ENCODE measurements at regions not wholly inside any gene's neighbourhood (a gene's known extent, or its start where the extent isn't known, plus 50 kb on each side); places are given as distances from the start of the nearest gene placed in this dataset.

DNA sequence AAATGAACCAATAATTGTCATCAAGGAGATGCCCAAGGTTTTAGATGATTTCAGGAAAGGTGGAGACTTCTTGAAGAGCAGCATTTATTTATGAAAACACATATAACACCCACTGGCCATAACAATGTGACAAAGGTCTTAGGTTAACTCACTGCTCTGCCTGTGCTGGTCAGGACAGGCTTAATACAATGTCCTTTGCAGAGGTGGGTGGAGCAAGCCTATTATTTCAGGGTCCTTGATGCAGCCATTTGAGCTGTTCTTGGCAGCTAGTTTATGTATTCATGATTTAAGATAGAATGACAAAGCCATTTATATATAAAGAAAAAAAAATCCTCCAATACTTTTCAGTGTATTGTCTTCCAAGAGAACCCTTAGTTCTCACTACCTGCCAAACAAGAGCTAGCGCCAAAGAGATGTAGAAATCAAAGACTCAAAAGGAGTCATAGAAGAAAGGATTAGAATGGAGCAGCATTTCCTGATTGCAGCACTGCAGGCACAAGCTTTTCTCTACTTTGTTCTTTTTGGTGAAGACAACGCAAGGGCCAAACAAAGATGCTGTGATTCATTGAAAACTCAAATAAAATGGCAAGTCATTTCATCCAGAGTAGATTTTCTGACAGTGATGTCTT, 124.3 kb upstream of the TSHZ2 start:
- TF ChIP-seq, protein P1, sequence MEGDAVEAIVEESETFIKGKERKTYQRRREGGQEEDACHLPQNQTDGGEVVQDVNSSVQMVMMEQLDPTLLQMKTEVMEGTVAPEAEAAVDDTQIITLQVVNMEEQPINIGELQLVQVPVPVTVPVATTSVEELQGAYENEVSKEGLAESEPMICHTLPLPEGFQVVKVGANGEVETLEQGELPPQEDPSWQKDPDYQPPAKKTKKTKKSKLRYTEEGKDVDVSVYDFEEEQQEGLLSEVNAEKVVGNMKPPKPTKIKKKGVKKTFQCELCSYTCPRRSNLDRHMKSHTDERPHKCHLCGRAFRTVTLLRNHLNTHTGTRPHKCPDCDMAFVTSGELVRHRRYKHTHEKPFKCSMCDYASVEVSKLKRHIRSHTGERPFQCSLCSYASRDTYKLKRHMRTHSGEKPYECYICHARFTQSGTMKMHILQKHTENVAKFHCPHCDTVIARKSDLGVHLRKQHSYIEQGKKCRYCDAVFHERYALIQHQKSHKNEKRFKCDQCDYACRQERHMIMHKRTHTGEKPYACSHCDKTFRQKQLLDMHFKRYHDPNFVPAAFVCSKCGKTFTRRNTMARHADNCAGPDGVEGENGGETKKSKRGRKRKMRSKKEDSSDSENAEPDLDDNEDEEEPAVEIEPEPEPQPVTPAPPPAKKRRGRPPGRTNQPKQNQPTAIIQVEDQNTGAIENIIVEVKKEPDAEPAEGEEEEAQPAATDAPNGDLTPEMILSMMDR (conservative IDR thresholded peaks at IDR 0.05; ENCODE audit: low read depth) = no peak
- no peak for DNase-seq (ENCODE audit: low spot score)
- H3K27ac ChIP-seq = no peak overlapping the region
- POLR2A ChIA-PET (ENCODE audit: low non-redundant PET) = no interaction called here
- CTCF ChIA-PET = no interaction called here

DNA sequence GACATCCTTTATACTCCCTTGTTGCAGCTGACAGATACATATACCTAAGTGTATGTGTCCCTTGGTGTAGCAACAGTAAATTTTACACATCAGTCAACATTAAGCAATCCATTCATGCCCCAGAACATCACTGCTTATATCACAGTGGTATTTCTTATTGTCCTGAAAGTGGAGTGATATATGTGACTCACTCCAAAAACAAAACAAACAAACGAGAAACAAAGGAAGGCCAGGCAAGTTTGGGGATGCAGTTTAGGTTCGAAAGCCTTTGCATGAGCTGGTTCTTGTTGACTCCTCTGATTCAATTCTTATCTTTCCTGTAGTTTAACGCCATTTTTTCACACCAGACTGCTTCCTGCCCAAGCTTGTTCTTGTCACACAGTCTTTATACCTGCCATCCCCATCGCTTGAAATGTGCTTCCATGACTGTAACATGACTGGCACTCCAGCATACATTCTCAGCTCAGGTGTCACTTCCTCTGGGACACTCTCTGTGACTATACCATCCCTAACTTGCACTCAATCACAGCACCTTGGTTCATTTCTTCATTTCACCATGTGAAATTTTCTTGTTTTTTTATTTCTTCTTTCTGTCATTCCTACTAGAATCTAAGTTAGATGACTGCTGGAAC, 125.0 kb upstream of the TSHZ2 start:
- POLR2A ChIA-PET (ENCODE audit: low non-redundant PET) = no interaction called here
- CTCF ChIA-PET = no interaction called here
- H3K27ac ChIP-seq = no peak overlapping the region
- peak; percentile 35 for DNase-seq (ENCODE audit: low spot score)
- TF ChIP-seq, protein P1 (conservative IDR thresholded peaks at IDR 0.05; ENCODE audit: low read depth) = no peak

DNA sequence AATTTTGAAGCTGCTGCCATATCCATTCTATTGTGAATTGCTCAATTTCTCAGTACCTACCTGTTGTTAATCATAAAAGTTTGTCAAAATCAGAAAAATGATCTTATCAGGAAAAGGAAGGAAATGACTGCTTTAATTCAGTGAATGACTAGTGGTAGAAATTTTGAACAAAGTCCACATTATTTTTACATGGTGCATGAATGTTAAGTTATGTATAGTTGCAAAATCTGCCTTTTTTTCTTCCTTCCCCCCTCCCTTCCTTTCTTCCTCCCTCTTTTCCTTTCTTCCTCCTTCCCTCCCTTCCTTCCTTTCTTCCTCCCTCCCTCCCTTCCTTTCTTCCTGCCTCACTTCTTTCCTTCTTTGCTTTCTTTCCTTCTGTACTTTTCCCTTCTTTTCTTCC, 127.1 kb upstream of the TSHZ2 start:
- TF ChIP-seq, protein P1 (conservative IDR thresholded peaks at IDR 0.05; ENCODE audit: low read depth) = no peak
- ChIA-PET POLR2A (ENCODE audit: low non-redundant PET) (no interaction called here), CTCF (no interaction called here)
- DNase-seq (ENCODE audit: low spot score) = no peak
- H3K27ac ChIP-seq = no peak overlapping the region

DNA sequence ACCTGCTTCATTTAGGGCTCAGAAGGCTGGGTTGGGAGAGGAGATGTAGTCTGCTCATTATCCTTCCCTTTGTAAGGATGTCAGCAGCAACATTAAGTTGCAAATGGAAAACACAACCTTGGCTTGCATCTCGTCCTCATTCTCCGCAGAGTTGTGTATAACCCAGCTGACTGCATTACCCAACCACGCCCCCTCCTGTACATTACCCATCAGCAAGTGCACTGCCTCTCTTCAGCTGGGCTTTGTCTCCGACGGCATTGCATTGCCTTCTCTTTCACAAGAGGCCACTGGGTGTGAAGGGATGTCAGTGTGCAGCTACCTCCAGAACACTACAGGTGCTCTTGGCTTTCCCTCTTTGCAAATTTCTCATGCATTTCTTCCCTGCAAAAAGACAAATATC, 128.7 kb upstream of the TSHZ2 start:
- ChIA-PET POLR2A (ENCODE audit: low non-redundant PET) (no interaction called here), CTCF (no interaction called here)
- TF ChIP-seq, protein P1 (conservative IDR thresholded peaks at IDR 0.05; ENCODE audit: low read depth) = no peak
- no peak overlapping the region for H3K27ac ChIP-seq
- DNase-seq (ENCODE audit: low spot score) = no peak

DNA sequence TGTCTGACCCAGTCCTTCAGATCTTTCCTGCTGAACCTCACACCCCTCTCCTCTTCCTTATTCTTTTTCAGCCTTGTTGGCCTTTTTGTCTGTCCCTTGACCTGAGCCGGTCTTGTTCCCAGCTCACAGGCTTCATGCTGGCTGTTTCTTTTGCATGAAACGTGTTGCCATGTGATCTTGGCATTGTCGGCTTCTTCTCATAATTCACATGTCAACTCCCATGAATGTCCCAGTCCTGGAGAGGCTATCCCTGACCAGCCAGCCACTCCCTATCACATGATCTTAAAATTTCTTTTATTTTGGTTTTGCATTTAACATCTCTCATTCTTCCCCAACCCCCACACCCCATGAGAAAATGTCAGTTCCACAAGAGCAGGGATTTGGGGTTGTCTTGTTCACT, 131.2 kb upstream of the TSHZ2 start:
- ChIA-PET CTCF (interaction anchor here (0.6 kb wide), 1 partner anchor 93 kb away, joined by 4 read pairs; no protein-coding TSS in a partner anchor), POLR2A (ENCODE audit: low non-redundant PET) (no interaction called here)
- no peak overlapping the region for H3K27ac ChIP-seq
- TF ChIP-seq, protein P1 (conservative IDR thresholded peaks at IDR 0.05; ENCODE audit: low read depth) = no peak
- no peak for DNase-seq (ENCODE audit: low spot score)

DNA sequence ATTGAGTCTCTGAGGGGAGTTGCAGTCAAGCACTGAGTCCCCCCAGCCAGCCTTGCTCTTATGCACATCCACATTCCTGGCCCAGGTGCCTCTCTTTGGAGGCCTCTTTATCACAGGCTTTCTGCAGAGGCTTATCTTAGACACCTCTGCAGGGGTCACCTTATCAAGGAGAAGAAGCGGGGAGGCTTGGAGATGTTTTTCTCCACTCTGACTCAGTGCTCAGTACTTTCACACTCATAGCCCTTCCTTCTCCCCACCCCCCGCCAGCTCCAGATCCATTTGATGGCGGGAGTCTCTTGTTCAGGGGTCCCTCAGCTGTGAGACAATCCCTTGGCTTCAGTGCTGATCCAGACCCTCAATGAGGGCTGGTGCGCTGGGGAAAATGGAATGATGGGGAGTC, 132.1 kb upstream of the TSHZ2 start:
- no peak overlapping the region for H3K27ac ChIP-seq
- ChIA-PET POLR2A (ENCODE audit: low non-redundant PET) (interaction anchor here (0.6 kb wide), 1 partner anchor 10 kb away, joined by 6 read pairs; no protein-coding TSS in a partner anchor), CTCF (no interaction called here)
- TF ChIP-seq, protein P1 (conservative IDR thresholded peaks at IDR 0.05; ENCODE audit: low read depth) = no peak
- no peak for DNase-seq (ENCODE audit: low spot score)

Data from RWPE1 (cell line).